HUES64 (cell line): ENCODE measurements at regions not wholly inside any gene's neighbourhood (a gene's known extent, or its start where the extent isn't known, plus 50 kb on each side); places are given as distances from the start of the nearest gene placed in this dataset.
"Not testable (repeated sequence)": the region's sequence is repeated elsewhere in the genome, so short reads cannot be mapped to it uniquely, and the experiment has no call there.

Experiments
- H3K27ac ChIP-seq: 2 replicates; pipeline ENCODE4 v1.7.0; 2013; ENCODE audit warnings: low read depth, low read length, inconsistent platforms
- H3K27me3 ChIP-seq: 2 replicates; pipeline ENCODE4 v1.6.1; 2013; ENCODE audit warnings: mild to moderate bottlenecking, low read length; ENCODE audit not compliant: insufficient read depth
- H3K36me3 ChIP-seq: 2 replicates; pipeline ENCODE4 v1.6.1; 2013; ENCODE audit warnings: mild to moderate bottlenecking, low read length; ENCODE audit not compliant: insufficient read depth
- H3K4me1 ChIP-seq: 2 replicates; pipeline ENCODE4 v1.6.1; 2013; ENCODE audit warnings: mild to moderate bottlenecking, low read length, moderate library complexity; ENCODE audit not compliant: insufficient read depth
- H3K4me3 ChIP-seq: 2 replicates; pipeline ENCODE4 v1.5.1; 2013; ENCODE audit warnings: mild to moderate bottlenecking, low read length, moderate library complexity
- H3K9ac ChIP-seq: 2 replicates; pipeline ENCODE4 v1.6.1; 2013; ENCODE audit warnings: mild to moderate bottlenecking, low read depth, low read length
- H3K9me3 ChIP-seq: 2 replicates; pipeline ENCODE4 v1.6.1; 2013; ENCODE audit warnings: low read depth, low read length; ENCODE audit not compliant: insufficient read depth
- WGBS: fragments of 150-250, 120-280 bp; methylation state at CpG from one replicate; pipeline ENCODE4 v1.1.7; 2013; ENCODE audit warnings: missing lambda C conversion rate; 5-methylcytosine and 5-hydroxymethylcytosine counted together

DNA sequence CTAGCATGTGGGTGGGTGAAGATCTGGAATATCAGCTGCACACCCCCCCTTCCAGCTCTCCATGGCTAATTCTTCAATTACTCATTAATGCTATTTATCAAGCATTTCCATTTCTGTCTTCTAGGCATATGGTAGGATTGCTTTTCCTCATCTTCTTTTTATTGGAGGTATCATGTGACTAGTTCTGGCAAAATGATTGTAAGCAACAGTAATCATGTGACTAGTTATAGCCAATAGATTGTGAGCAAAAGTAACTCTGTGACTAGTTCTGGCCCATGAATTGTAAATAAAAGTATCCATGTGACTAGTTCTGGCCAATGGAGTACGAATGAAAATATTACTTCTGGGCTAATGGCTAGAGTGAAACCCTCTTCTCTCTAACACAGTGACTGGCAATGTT lies 107.0 kb upstream of the TMEM132E start:
- Histone ChIP-seq H3K27ac (no peak overlapping the region), H3K27me3 (no peaks in the 10 kb centered on the region), H3K9ac (no peak overlapping the region), H3K4me1 (no peaks in the 10 kb centered on the region), H3K36me3 (no peaks in the 10 kb centered on the region), H3K9me3 (no peaks in the 10 kb centered on the region), H3K4me3 (no peak overlapping the region)
- 67% methylated on average over 1 of the region's 1 CpG for WGBS

DNA sequence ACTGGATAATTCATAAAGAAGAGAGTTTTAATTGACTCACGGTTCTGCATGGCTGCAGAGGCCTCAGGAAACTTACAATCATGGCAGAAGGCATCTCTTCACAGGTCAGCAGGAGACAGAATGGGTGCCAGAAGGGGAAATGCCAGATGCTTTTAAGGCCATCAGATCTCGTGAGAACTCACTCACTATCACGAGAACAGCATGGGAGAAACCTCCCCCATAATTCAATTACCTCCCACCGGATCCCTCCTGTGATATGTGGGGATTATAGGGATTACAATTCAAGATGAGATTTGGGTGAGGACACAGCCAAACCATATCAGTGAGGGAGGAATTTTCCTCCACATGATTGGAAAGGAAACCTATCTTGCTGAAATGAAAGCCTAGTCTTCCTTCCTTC lies 108.1 kb upstream of the TMEM132E start:
- not testable (repeated sequence) for H3K9me3 ChIP-seq, H3K9ac ChIP-seq, H3K27ac ChIP-seq, H3K4me1 ChIP-seq, H3K36me3 ChIP-seq, H3K4me3 ChIP-seq, H3K27me3 ChIP-seq
- 84% methylated on average over 1 of the region's 4 CpGs for WGBS

- H3K9me3 ChIP-seq: no peaks in the 10 kb centered on the region
- 93% methylated on average over 8 of the region's 8 CpGs for WGBS
- H3K36me3 ChIP-seq: no peaks in the 10 kb centered on the region
- H3K27ac ChIP-seq: no peak overlapping the region
- H3K4me1 ChIP-seq: no peaks in the 10 kb centered on the region; the same call in 1 of the 2 replicates
- no peaks in the 10 kb centered on the region for H3K27me3 ChIP-seq
- H3K4me3 ChIP-seq: no peak overlapping the region
- H3K9ac ChIP-seq: no peak overlapping the region
These were observed 102.8 kb upstream of the CCL1 start for GRCh38 chr17:34465789-34466188.

- Histone ChIP-seq H3K27ac (no peak overlapping the region), H3K36me3 (no peaks in the 10 kb centered on the region), H3K27me3 (no peaks in the 10 kb centered on the region), H3K9me3 (no peaks in the 10 kb centered on the region), H3K4me1 (no peaks in the 10 kb centered on the region; the same call in 1 of the 2 replicates), H3K4me3 (no peak overlapping the region), H3K9ac (no peak overlapping the region)
- WGBS: 94% methylated on average over 4 of the region's 4 CpGs
These were observed 101.8 kb upstream of the CCL1 start for GRCh38 chr17:34464812-34465211.

DNA sequence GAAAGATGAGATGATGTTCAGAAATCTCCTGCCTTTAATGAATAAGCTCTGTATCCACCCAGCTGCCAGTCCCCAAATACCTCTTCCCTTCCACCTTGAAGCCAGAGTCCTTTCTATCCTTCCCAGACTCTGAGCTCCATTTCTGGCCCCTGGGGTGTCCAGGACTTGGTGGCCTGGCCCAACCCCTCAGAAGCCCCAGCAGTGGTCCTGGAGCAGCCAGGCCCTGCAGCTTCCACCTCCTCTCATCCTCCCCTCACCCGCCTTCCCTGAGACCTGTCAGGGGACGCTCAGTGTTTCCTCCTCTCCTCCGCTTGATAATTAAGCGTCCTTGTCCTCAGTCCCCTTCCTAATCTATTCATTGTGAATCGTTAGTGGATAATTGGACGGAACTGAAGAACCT lies 95.2 kb upstream of the CCL1 start:
- Histone ChIP-seq H3K4me3 (no peak overlapping the region), H3K9me3 (no peaks in the 10 kb centered on the region), H3K27me3 (no peaks in the 10 kb centered on the region), H3K9ac (no peak overlapping the region), H3K27ac (no peak overlapping the region), H3K4me1 (no peaks in the 10 kb centered on the region), H3K36me3 (no peaks in the 10 kb centered on the region)
- 96% methylated on average over 6 of the region's 6 CpGs for WGBS

DNA sequence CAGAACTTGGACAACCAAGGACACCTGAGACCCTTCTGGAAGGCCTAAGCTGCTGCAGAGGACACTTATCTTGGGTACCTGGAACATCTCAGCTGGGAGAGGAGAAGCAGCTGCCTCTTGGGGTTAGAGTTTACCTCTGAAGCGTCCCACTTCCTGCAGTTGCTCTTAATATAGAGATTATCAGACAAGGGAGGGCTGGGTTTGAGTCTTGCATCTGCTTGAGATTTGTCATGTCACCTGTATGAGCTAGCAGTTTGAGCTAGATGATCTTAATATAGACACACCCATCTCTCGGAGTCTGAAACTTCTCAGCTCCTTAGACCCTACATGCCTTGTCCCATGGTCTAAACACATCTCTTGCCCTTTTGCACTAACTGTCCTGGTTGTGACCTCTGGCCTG lies 93.1 kb upstream of the CCL1 start:
- H3K9ac ChIP-seq: no peak overlapping the region
- peaks cover 2% of the 10 kb centered on the region; the same call in 1 of the 2 replicates for H3K27me3 ChIP-seq
- no peaks in the 10 kb centered on the region for H3K4me1 ChIP-seq
- 77% methylated on average over 2 of the region's 2 CpGs for WGBS
- H3K36me3 ChIP-seq: no peaks in the 10 kb centered on the region
- no peaks in the 10 kb centered on the region for H3K9me3 ChIP-seq
- H3K27ac ChIP-seq: no peak overlapping the region
- no peak overlapping the region for H3K4me3 ChIP-seq

GRCh38 chr17:34452769-34453168 lies 89.7 kb upstream of the CCL1 start:
- H3K27me3 ChIP-seq: peaks cover 7% of the 10 kb centered on the region
- 75% methylated on average over 2 of the region's 2 CpGs for WGBS
- no peaks in the 10 kb centered on the region for H3K4me1 ChIP-seq
- no peak overlapping the region for H3K4me3 ChIP-seq
- H3K9ac ChIP-seq: no peak overlapping the region
- H3K9me3 ChIP-seq: no peaks in the 10 kb centered on the region
- no peak overlapping the region for H3K27ac ChIP-seq
- H3K36me3 ChIP-seq: no peaks in the 10 kb centered on the region

DNA sequence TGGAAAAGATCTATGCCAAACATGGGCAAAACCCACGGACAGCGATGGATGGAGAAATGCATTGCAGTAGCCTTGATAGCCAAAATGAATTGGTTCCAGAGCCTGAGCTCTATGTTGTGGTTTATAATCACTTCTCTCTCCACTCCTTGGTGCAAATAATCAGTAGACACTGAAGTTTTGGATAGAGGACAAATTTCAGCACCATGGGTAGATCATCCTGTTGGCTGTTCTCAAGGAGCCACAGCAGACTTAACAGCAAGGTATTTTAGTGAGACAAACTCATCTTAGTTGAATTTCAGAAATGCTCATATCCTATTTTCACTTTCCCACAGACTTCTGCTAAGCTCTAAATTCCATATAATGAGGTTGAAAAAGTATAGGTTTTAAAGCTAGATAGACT lies 88.3 kb upstream of the CCL1 start:
- Histone ChIP-seq H3K27me3 (peaks cover 7% of the 10 kb centered on the region), H3K27ac (no peak overlapping the region), H3K36me3 (no peaks in the 10 kb centered on the region), H3K4me1 (no peaks in the 10 kb centered on the region), H3K9me3 (no peaks in the 10 kb centered on the region), H3K9ac (no peak overlapping the region), H3K4me3 (no peak overlapping the region)
- WGBS: 91% methylated on average over 2 of the region's 2 CpGs

DNA sequence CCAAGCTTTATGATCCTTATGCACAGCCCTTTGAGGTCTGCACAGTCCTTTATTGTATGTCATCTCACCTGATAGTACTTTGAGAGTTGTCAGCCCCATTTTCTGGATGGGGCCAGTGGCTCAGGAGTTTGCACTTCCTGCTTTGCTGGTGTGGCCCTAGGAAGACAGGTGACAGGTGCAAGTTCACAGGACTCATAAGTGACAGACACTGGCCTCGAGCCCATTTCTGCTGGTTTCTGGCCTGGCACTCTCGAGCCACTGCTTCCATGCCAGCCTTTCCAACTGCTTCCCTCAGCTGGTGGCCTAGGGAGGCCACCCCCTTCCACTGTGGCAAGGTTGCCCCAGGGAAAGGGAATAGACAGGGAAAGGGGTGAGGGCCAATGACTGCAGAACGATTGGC lies 84.4 kb upstream of the CCL1 start:
- no peak overlapping the region for H3K27ac ChIP-seq
- WGBS: 78% methylated on average over 3 of the region's 3 CpGs
- peaks cover 8% of the 10 kb centered on the region for H3K4me1 ChIP-seq
- no peak overlapping the region for H3K9ac ChIP-seq
- no peaks in the 10 kb centered on the region for H3K36me3 ChIP-seq
- H3K9me3 ChIP-seq: no peaks in the 10 kb centered on the region
- no peak overlapping the region for H3K4me3 ChIP-seq
- H3K27me3 ChIP-seq: peaks cover 7% of the 10 kb centered on the region

- peaks cover 8% of the 10 kb centered on the region for H3K4me1 ChIP-seq
- H3K9me3 ChIP-seq: no peaks in the 10 kb centered on the region
- no peak overlapping the region for H3K9ac ChIP-seq
- no peaks in the 10 kb centered on the region for H3K36me3 ChIP-seq
- no peaks in the 10 kb centered on the region; the same call in 1 of the 2 replicates for H3K27me3 ChIP-seq
- WGBS: 89% methylated on average over 9 of the region's 9 CpGs
- no peak overlapping the region for H3K4me3 ChIP-seq
- no peak overlapping the region for H3K27ac ChIP-seq
These were observed 82.1 kb upstream of the CCL1 start for GRCh38 chr17:34445101-34445500.

DNA sequence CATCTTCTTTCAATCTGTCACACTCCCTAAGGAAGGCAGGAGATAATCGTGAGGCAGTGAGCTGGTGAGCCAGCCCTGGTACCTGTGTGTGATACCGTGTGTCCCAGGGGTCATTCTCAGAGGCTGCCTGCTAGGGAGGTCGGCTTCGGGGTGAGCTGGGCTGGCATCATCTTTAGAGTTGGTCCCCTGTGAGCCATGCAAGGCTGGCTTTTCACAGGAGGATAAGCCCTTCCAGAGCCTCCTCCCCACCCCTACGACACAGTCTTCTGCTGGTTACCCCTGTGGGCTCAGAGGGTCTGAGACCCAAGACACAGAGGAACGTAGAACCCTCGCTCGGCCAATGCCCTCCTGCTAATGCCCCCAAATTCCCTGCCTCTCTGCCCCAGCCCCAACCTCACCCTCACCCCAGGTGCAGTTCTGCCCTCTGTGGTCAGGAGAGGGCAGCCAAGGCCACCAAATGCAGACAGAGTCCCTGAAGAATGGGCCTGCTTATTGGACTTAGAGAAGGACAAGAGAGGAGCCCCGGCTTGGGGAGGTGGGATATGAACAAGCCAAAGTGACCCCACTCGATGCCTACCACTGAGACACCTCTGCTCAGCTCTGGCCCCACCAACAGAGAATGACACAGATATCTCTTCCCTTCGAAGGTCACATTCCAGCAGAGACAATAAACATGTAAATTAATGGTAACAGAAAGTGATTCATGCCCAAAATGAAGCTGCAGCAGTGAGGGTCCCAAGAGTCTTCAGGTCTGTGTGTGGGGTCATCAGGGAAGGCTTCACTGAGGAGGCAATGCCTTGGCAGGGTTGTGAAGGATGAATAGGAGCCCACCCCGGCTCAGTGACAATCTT lies 80.8 kb upstream of the CCL1 start:
- Histone ChIP-seq H3K36me3 (no peaks in the 10 kb centered on the region), H3K4me1 (peaks cover 8% of the 10 kb centered on the region), H3K9me3 (no peaks in the 10 kb centered on the region), H3K9ac (no peak overlapping the region), H3K27me3 (no peaks in the 10 kb centered on the region; the same call in 1 of the 2 replicates), H3K4me3 (no peak overlapping the region), H3K27ac (no peak overlapping the region)
- WGBS: 76% methylated on average over 12 of the region's 12 CpGs
